A673 (cell line): ENCODE measurements at regions not wholly inside any gene's neighbourhood (a gene's known extent, or its start where the extent isn't known, plus 50 kb on each side); places are given as distances from the start of the nearest gene placed in this dataset.

Source experiments
- CTCF ChIP-seq: fragments of 300-800, 200-600 bp; sonication (generic); conservative IDR thresholded peaks from 2 replicates; pipeline ENCODE4 v1.5.1; 2017; ENCODE audit warnings: low read depth, mild to moderate bottlenecking, antibody characterized with exemption, low read length, moderate library complexity, mixed read lengths
- EZH2 ChIP-seq: fragments of 200-600 bp; sonication (generic); IDR thresholded peaks from 2 replicates; pipeline ENCODE4 v1.6.1; 2017; ENCODE audit warnings: borderline replicate concordance, low read depth, mild to moderate bottlenecking, mixed read lengths, antibody characterized with exemption, low read length; ENCODE audit not compliant: poor library complexity, severe bottlenecking

GRCh38 chr15:60072826-60073465 is 68.8 kb downstream of the FOXB1 start:
- TF ChIP-seq CTCF (no peak), EZH2 (no peak)
